K562 (cell line): ENCODE measurements at regions not wholly inside any gene's neighbourhood (a gene's known extent, or its start where the extent isn't known, plus 50 kb on each side); places are given as distances from the start of the nearest gene placed in this dataset.

Experiments
- ATAC-seq: fragments of 200-7000 bp; cut with Tn5 transposase; 3 replicates; pipeline ENCODE4 v1.9.1; 2020; ENCODE audit warnings: moderate library complexity
- BruUV-seq: library from RNA; stranded (reverse); fragments of 400-500 nt; replicated peaks from 2 replicates; lab custom pipeline; 2021; lab: Mats Ljungman, UMichigan
- CTCF ChIA-PET: fragments of 300-600 bp; formaldehyde crosslinking; extraction: SDS; loops from one replicate; lab custom pipeline; 2021; ENCODE audit warnings: low intra/inter-chr PET ratio; lab: Yijun Ruan, JAX
- POLR2A ChIA-PET: fragments of 300-600, 350-650 bp; sonication (Branson Sonifier 250); formaldehyde crosslinking; extraction: SDS; loops from one replicate; lab custom pipeline; 2021; ENCODE audit warnings: antibody characterized with exemption, inconsistent platforms; lab: Yijun Ruan, JAX
- DNase-seq, 4 experiments: peaks; one replicate each; pipeline versions ENCODE4 v3.0.0 to v3.0.0-alpha.2; 2011 to 2018; ENCODE audit warnings: low spot score in 3 of 4, mixed read lengths in 3 of 4; ENCODE audit errors: extremely low read depth in 1 of 4
- FAIRE-seq: peaks from 2 replicates; lab custom pipeline; 2011; peaks lifted over from hg19 to GRCh38; lab: Jason Lieb, UNC
- H2AFZ ChIP-seq: 2 replicates; pipeline ENCODE4 v1.6.0; 2011; ENCODE audit warnings: low read depth, low read length, control low read depth, inconsistent platforms
- H3K27ac ChIP-seq: fragments of 200-600 bp; 3 replicates; pipeline ENCODE4 v1.8.0; 2011; ENCODE audit warnings: low read depth, mild to moderate bottlenecking, control low read depth, inconsistent platforms, low read length, moderate library complexity, mixed read lengths; ENCODE audit errors: extremely low read depth
- H3K27me3 ChIP-seq, 2 experiments: fragments of 300-600 bp in 1 of 2; 2 replicates in 1 of 2; 3 replicates in 1 of 2; pipeline versions ENCODE4 v1.6.0 to v1.8.0; 2011; ENCODE audit warnings: inconsistent platforms in 2 of 2, low read length in 2 of 2, mild to moderate bottlenecking in 1 of 2, mixed read lengths in 1 of 2, moderate library complexity in 1 of 2; ENCODE audit not compliant: control insufficient read depth in 2 of 2, insufficient read depth in 2 of 2
- H3K36me3 ChIP-seq: fragments of 300-600 bp; 3 replicates; pipeline ENCODE4 v1.8.0; 2011; ENCODE audit warnings: mild to moderate bottlenecking, low read length, inconsistent platforms; ENCODE audit not compliant: control insufficient read depth, insufficient read depth
- H3K4me1 ChIP-seq, 2 experiments: fragments of 200-600 bp in 1 of 2; replicated peaks in 1 of 2; 2 replicates in 1 of 2; 3 replicates in 1 of 2; pipeline versions ENCODE4 v1.5.1 to v1.8.0; 2011; ENCODE audit warnings: inconsistent platforms in 2 of 2, low read length in 2 of 2, mild to moderate bottlenecking in 1 of 2, mixed read lengths in 1 of 2, moderate library complexity in 1 of 2; ENCODE audit not compliant: control insufficient read depth in 2 of 2, insufficient read depth in 2 of 2
- H3K4me2 ChIP-seq: 2 replicates; pipeline ENCODE4 v1.6.1; 2011; ENCODE audit warnings: low read length, control low read depth, inconsistent platforms, mixed read lengths; ENCODE audit not compliant: insufficient read depth
- H3K4me3 ChIP-seq: fragments of 200-600 bp; sonication (generic), shearing (Covaris generic); 2 replicates; pipeline ENCODE4 v1.5.1; 2016; ENCODE audit warnings: control low read depth, inconsistent platforms
- H3K79me2 ChIP-seq: fragments of 200-600 bp; 3 replicates; pipeline ENCODE4 v1.8.0; 2011; ENCODE audit warnings: low read length, inconsistent platforms; ENCODE audit not compliant: control insufficient read depth, insufficient read depth
- H3K9ac ChIP-seq, 2 experiments: 2 replicates each; pipeline versions ENCODE4 v1.6.0 to v1.6.1; 2011; ENCODE audit warnings: low read depth in 2 of 2, low read length in 2 of 2, control low read depth in 1 of 2, inconsistent platforms in 1 of 2, mild to moderate bottlenecking in 1 of 2, mixed read lengths in 1 of 2; ENCODE audit not compliant: insufficient read depth in 1 of 2
- H3K9me1 ChIP-seq: one replicate; pipeline ENCODE4 v1.6.0; 2011; ENCODE audit warnings: inconsistent platforms, mild to moderate bottlenecking, low read length, moderate library complexity; ENCODE audit not compliant: control insufficient read depth, insufficient read depth
- H3K9me3 ChIP-seq: replicated peaks from 2 replicates; pipeline ENCODE4 v1.5.1; 2011; ENCODE audit warnings: low read depth, low read length, inconsistent platforms; ENCODE audit not compliant: control insufficient read depth, insufficient read depth
- H4K20me1 ChIP-seq: replicated peaks from 2 replicates; pipeline ENCODE4 v1.6.1; 2011; ENCODE audit warnings: low read length, inconsistent platforms, mixed read lengths; ENCODE audit not compliant: control insufficient read depth, insufficient read depth
- HBP1 ChIP-seq: fragments of 450-650 bp; formaldehyde crosslinking; IDR thresholded peaks from 2 replicates; pipeline ENCODE4 v1.4.0; 2022; ENCODE audit warnings: missing genetic modification characterization
- MYNN ChIP-seq, 2 experiments: sonication (generic); formaldehyde crosslinking in 1 of 2; IDR thresholded peaks; 2 replicates each; pipeline versions ENCODE4 v1.5.0 to v1.6.1; 2016 to 2020; ENCODE audit warnings: antibody characterized with exemption in 1 of 2, missing genetic modification reagents in 1 of 2
- PHB2 ChIP-seq: fragments of 450-650 bp; IDR thresholded peaks from 2 replicates; pipeline ENCODE4 v1.6.1; 2017; ENCODE audit warnings: low read depth
- SP1 ChIP-seq: sonication (generic); formaldehyde crosslinking; IDR thresholded peaks from 2 replicates; pipeline ENCODE4 v1.8.1; 2022; ENCODE audit warnings: mild to moderate bottlenecking, missing genetic modification reagents
- SP2 ChIP-seq: IDR thresholded peaks from 2 replicates; pipeline ENCODE4 v1.6.1; 2011; ENCODE audit warnings: mild to moderate bottlenecking, low read depth, low read length, moderate library complexity; ENCODE audit not compliant: poor library complexity, severe bottlenecking; ENCODE audit errors: extremely low read depth
- TRIM28 ChIP-seq: fragments of 450-650 bp; IDR thresholded peaks from 2 replicates; pipeline ENCODE4 v1.6.1; 2017
- ZBTB17 ChIP-seq: fragments of 450-650 bp; formaldehyde crosslinking; IDR thresholded peaks from 2 replicates; pipeline ENCODE4 v1.4.0; 2020; ENCODE audit warnings: mild to moderate bottlenecking
- WGBS: fragments of 100-300 bp; shearing (Covaris generic); methylation state at CpG from one replicate; pipeline ENCODE4 v1.1.6; 2016; ENCODE audit warnings: low coverage, mixed read lengths; ENCODE audit not compliant: insufficient coverage; ENCODE audit errors: missing lambda C conversion rate; 5-methylcytosine and 5-hydroxymethylcytosine counted together
- in situ Hi-C: fragments of 300-500 bp; cut with MboI; formaldehyde crosslinking; loops from 4 replicates; pipeline ENCODE4 v1.15.0; 2018; ENCODE audit warnings: inconsistent platforms, mixed read lengths
- intact Hi-C: fragments of 100-400 bp; cut with micrococcal nuclease; formaldehyde crosslinking; loops from 2 replicates; pipeline ENCODE4 v1.14.2; 2022
- TF ChIP-seq, protein P1 (sequence below), 2 experiments: IDR thresholded peaks; 2 replicates each; pipeline ENCODE4 v1.6.1; 2012; ENCODE audit warnings: improper control_type of control experiment in 2 of 2, low read depth in 2 of 2, low read length in 2 of 2, borderline replicate concordance in 1 of 2

DNA sequence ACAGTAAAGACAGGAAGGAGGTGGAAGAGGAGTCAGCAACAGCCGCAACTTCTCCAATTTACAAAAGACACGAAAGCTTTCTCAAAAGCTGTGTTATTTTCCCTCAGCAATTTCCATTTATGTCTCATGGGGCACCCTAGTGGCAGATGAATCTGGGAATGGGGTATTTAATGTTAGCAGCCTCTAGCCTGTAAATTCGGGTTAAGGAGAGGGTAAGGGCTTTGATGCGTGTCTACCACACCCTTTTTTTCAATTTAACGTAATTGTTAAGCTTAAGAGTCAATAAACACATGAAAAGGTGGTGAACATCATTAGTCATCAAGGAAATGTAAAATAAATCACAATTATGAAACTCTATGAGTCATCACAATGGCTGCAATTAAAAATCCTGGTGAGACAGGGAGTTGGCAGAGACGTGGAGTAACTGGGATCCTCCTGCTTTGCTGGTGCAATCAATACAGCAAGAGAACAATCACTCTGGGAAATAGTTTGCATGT is 986.4 kb downstream of the AACS start:
- Histone ChIP-seq H3K9me1 (no peaks in the 10 kb centered on the region), H2AFZ (no peak overlapping the region), H3K27ac (no peak overlapping the region), H3K4me1 (no peaks in the 10 kb centered on the region), H3K79me2 (no peaks in the 10 kb centered on the region), H3K9me3 (no peaks in the 10 kb centered on the region), H3K9ac (no peak overlapping the region), H3K36me3 (no peaks in the 10 kb centered on the region), H3K4me3 (no peak overlapping the region), H4K20me1 (no peaks in the 10 kb centered on the region), H3K4me2 (no peak overlapping the region), H3K27me3 (no peaks in the 10 kb centered on the region)
- WGBS, result 3% methylated on average over 6 of the region's 6 CpGs
- CTCF ChIA-PET, result no interaction called here
- ATAC-seq (no peak), FAIRE-seq (no peak), DNase-seq (no peak)
- no TSS peak for BruUV-seq
- in situ Hi-C loops, result loop anchor here (25.0 kb wide), 1 partner anchor 1336 kb away; no protein-coding TSS in a partner anchor
- intact Hi-C loops, result no loop called here
- TF ChIP-seq SP2 (no peak), HBP1 (CRISPR knock-in tag) (no peak), TRIM28 (no peak), ZBTB17 (CRISPR knock-in tag) (no peak), MYNN (IDR thresholded peaks at IDR 0.05) (no peak), MYNN (CRISPR knock-in tag; IDR thresholded peaks at IDR 0.05) (no peak), PHB2 (no peak), SP1 (CRISPR knock-in tag) (no peak)
- TF ChIP-seq, protein P1, sequence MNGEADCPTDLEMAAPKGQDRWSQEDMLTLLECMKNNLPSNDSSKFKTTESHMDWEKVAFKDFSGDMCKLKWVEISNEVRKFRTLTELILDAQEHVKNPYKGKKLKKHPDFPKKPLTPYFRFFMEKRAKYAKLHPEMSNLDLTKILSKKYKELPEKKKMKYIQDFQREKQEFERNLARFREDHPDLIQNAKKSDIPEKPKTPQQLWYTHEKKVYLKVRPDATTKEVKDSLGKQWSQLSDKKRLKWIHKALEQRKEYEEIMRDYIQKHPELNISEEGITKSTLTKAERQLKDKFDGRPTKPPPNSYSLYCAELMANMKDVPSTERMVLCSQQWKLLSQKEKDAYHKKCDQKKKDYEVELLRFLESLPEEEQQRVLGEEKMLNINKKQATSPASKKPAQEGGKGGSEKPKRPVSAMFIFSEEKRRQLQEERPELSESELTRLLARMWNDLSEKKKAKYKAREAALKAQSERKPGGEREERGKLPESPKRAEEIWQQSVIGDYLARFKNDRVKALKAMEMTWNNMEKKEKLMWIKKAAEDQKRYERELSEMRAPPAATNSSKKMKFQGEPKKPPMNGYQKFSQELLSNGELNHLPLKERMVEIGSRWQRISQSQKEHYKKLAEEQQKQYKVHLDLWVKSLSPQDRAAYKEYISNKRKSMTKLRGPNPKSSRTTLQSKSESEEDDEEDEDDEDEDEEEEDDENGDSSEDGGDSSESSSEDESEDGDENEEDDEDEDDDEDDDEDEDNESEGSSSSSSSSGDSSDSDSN (IDR thresholded peaks at IDR 0.05; ENCODE audit: borderline replicate concordance in 1 of 2, low read depth in 2 of 2, low read length in 2 of 2), result no peak
- POLR2A ChIA-PET, result no interaction called here
